GM12878 (cell line): ENCODE measurements at regions not wholly inside any gene's neighbourhood (a gene's known extent, or its start where the extent isn't known, plus 50 kb on each side); places are given as distances from the start of the nearest gene placed in this dataset.

Experiments used
- CHD2 ChIP-seq: IDR thresholded peaks from 2 replicates; pipeline ENCODE4 v1.6.1; 2011; ENCODE audit warnings: low read depth, low read length, improper control_type of control experiment, borderline replicate concordance
- CTCF ChIP-seq, 3 experiments: IDR thresholded peaks in 2 of 3; conservative IDR thresholded peaks in 1 of 3; 2 replicates each; pipeline ENCODE4 v1.5.1; 2011; ENCODE audit warnings: low read depth in 3 of 3, low read length in 3 of 3, mild to moderate bottlenecking in 3 of 3, control low read depth in 2 of 3, moderate library complexity in 2 of 3, inconsistent platforms in 1 of 3, mixed read lengths in 1 of 3; ENCODE audit not compliant: control insufficient read depth in 2 of 3, insufficient read depth in 1 of 3; ENCODE audit errors: extremely low read depth in 1 of 3
- EP300 ChIP-seq, 2 experiments: fragments of 150-350 bp in 1 of 2; IDR thresholded peaks; 2 replicates each; pipeline ENCODE4 v1.6.1; 2011 to 2012; ENCODE audit warnings: low read depth in 2 of 2, low read length in 2 of 2, borderline replicate concordance in 1 of 2, improper control_type of control experiment in 1 of 2, inconsistent platforms in 1 of 2; ENCODE audit not compliant: control insufficient read depth in 1 of 2
- FOXM1 ChIP-seq: IDR thresholded peaks from 2 replicates; pipeline ENCODE4 v1.6.1; 2012; ENCODE audit warnings: low read depth, mild to moderate bottlenecking, inconsistent platforms, low read length, moderate library complexity
- KLF5 ChIP-seq: fragments of 450-650 bp; IDR thresholded peaks from 2 replicates; pipeline ENCODE4 v1.6.1; 2014; ENCODE audit warnings: mild to moderate bottlenecking; ENCODE audit not compliant: partially characterized antibody
- PAX5 ChIP-seq: IDR thresholded peaks from 2 replicates; pipeline ENCODE4 v1.6.1; 2011; ENCODE audit warnings: low read depth, low read length, borderline replicate concordance
- POLR2A ChIP-seq: IDR thresholded peaks from 2 replicates; pipeline ENCODE4 v1.6.1; 2011; ENCODE audit warnings: low read depth, mild to moderate bottlenecking, low read length
- POLR2AphosphoS2 ChIP-seq: IDR thresholded peaks from 2 replicates; pipeline ENCODE4 v1.6.1; 2011; ENCODE audit warnings: low read depth, mild to moderate bottlenecking, low read length, improper control_type of control experiment, moderate library complexity
- REST ChIP-seq: IDR thresholded peaks from 2 replicates; pipeline ENCODE4 v1.6.1; 2012; ENCODE audit warnings: mild to moderate bottlenecking, low read depth, low read length
- SIN3A ChIP-seq: IDR thresholded peaks from 2 replicates; pipeline ENCODE4 v1.6.1; 2012; ENCODE audit warnings: low read depth, low read length, improper control_type of control experiment
- TBL1XR1 ChIP-seq: IDR thresholded peaks from 2 replicates; pipeline ENCODE4 v1.6.1; 2012; ENCODE audit warnings: low read depth, low read length, improper control_type of control experiment
- USF2 ChIP-seq: IDR thresholded peaks from 2 replicates; pipeline ENCODE4 v1.6.1; 2011; ENCODE audit warnings: low read depth, low read length, improper control_type of control experiment, borderline replicate concordance
- ZNF274 ChIP-seq: IDR thresholded peaks from one replicate; pipeline ENCODE4 v1.8.0; 2011; ENCODE audit not compliant: insufficient read length, insufficient read depth

- TF ChIP-seq EP300 (IDR thresholded peaks at IDR 0.05; ENCODE audit: borderline replicate concordance in 1 of 2, control insufficient read depth in 1 of 2, low read depth in 2 of 2, low read length in 2 of 2) = no peak
- no peak for TF ChIP-seq SIN3A
- TF ChIP-seq REST = no peak
- TF ChIP-seq CTCF (IDR thresholded peaks at IDR 0.05 in 2 of 3, conservative IDR thresholded peaks at IDR 0.05 in 1 of 3; ENCODE audit: control insufficient read depth in 2 of 3, extremely low read depth in 1 of 3, insufficient read depth in 1 of 3, low read depth in 3 of 3, low read length in 3 of 3) = no peak
- TF ChIP-seq CHD2 = no peak
- TF ChIP-seq TBL1XR1 = no peak
- no peak for TF ChIP-seq PAX5
- no peak for TF ChIP-seq USF2
- no peak for TF ChIP-seq KLF5
- no peak for TF ChIP-seq FOXM1
- TF ChIP-seq ZNF274 = no peak
- no peak for TF ChIP-seq POLR2AphosphoS2
- TF ChIP-seq POLR2A = no peak
These were observed 76.7 kb upstream of the SFMBT2 start for GRCh38 chr10:7487528-7487927.
